Neural cell (in vitro differentiated cells): ENCODE measurements at regions not wholly inside any gene's neighbourhood (a gene's known extent, or its start where the extent isn't known, plus 50 kb on each side); places are given as distances from the start of the nearest gene placed in this dataset.

Source experiments
- H2AFZ ChIP-seq: fragments of 200-600, 300-800 bp; sonication (generic), shearing (Covaris generic); 2 replicates; pipeline ENCODE4 v1.6.0; 2014; ENCODE audit warnings: low read depth, mild to moderate bottlenecking, antibody characterized with exemption, low read length, moderate library complexity
- H3F3A ChIP-seq: fragments of 200-600 bp; shearing (Covaris generic); 2 replicates; pipeline ENCODE4 v1.6.1; 2016; ENCODE audit warnings: mild to moderate bottlenecking, moderate library complexity, mixed read lengths, antibody characterized with exemption, low read length; ENCODE audit not compliant: insufficient read depth, poor library complexity, severe bottlenecking
- H3K27ac ChIP-seq: fragments of 200-600, 300-800 bp; sonication (generic), shearing (Covaris generic); 2 replicates; pipeline ENCODE4 v1.5.1; 2014; ENCODE audit warnings: mild to moderate bottlenecking, low read length, moderate library complexity
- H3K27me3 ChIP-seq: fragments of 300-800, 200-600 bp; sonication (generic), shearing (Covaris generic); 2 replicates; pipeline ENCODE4 v1.6.0; 2014; ENCODE audit warnings: mild to moderate bottlenecking, low read depth, low read length, moderate library complexity; ENCODE audit not compliant: insufficient read depth
- H3K36me3 ChIP-seq: fragments of 300-800, 200-600 bp; sonication (generic), shearing (Covaris generic); 2 replicates; pipeline ENCODE4 v1.5.1; 2014; ENCODE audit warnings: mild to moderate bottlenecking, antibody characterized with exemption, low read length, moderate library complexity; ENCODE audit not compliant: insufficient read depth
- H3K4me2 ChIP-seq: fragments of 300-800, 200-600 bp; sonication (generic), shearing (Covaris generic); 2 replicates; pipeline ENCODE4 v1.6.0; 2014; ENCODE audit warnings: mild to moderate bottlenecking, low read length
- H3K4me3 ChIP-seq: fragments of 300-800, 200-600 bp; sonication (generic), shearing (Covaris generic); 2 replicates; pipeline ENCODE4 v1.5.1; 2014; ENCODE audit warnings: mild to moderate bottlenecking, low read length, moderate library complexity
- H3K79me2 ChIP-seq: fragments of 200-600 bp; shearing (Covaris generic); replicated peaks from 2 replicates; pipeline ENCODE4 v1.6.0; 2014; ENCODE audit warnings: mild to moderate bottlenecking, low read length, moderate library complexity; ENCODE audit not compliant: insufficient read depth
- H3K9ac ChIP-seq: fragments of 300-800, 200-600 bp; sonication (generic), shearing (Covaris generic); 2 replicates; pipeline ENCODE4 v1.6.1; 2016; ENCODE audit warnings: mild to moderate bottlenecking, low read length, mixed read lengths
- H3K9me2 ChIP-seq: fragments of 200-600 bp; shearing (Covaris generic); 2 replicates; pipeline ENCODE4 v1.6.1; 2016; ENCODE audit warnings: mild to moderate bottlenecking, low read length, mixed read lengths; ENCODE audit not compliant: insufficient read depth
- H3K9me3 ChIP-seq: fragments of 200-600, 300-800 bp; sonication (generic), shearing (Covaris generic); 2 replicates; pipeline ENCODE4 v1.6.1; 2016; ENCODE audit warnings: mild to moderate bottlenecking, mixed run types, low read length, moderate library complexity, mixed read lengths
- H4K20me1 ChIP-seq: fragments of 200-600 bp; shearing (Covaris generic); 2 replicates; pipeline ENCODE4 v1.6.1; 2016; ENCODE audit warnings: mild to moderate bottlenecking, mixed run types; ENCODE audit not compliant: insufficient read depth
- EP300 ChIP-seq: fragments of 450-650 bp; conservative IDR thresholded peaks from 2 replicates; pipeline ENCODE4 v1.6.1; 2014; ENCODE audit warnings: antibody characterized with exemption, mild to moderate bottlenecking, moderate library complexity; ENCODE audit not compliant: poor library complexity, severe bottlenecking
- EZH2 ChIP-seq: fragments of 200-600, 300-800 bp; shearing (Covaris generic), sonication (generic); IDR thresholded peaks from 2 replicates; pipeline ENCODE4 v1.6.1; 2014; ENCODE audit warnings: antibody characterized with exemption, low read length, borderline replicate concordance, mild to moderate bottlenecking; ENCODE audit not compliant: insufficient read depth, poor library complexity, severe bottlenecking
- MXI1 ChIP-seq: fragments of 450-650 bp; conservative IDR thresholded peaks from 2 replicates; pipeline ENCODE4 v1.6.1; 2014; ENCODE audit warnings: antibody characterized with exemption, mild to moderate bottlenecking; ENCODE audit not compliant: poor library complexity, severe bottlenecking
- POLR2AphosphoS5 ChIP-seq: IDR thresholded peaks from 2 replicates; pipeline ENCODE4 v1.6.1; 2012
- RAD21 ChIP-seq: fragments of 450-650 bp; conservative IDR thresholded peaks from 2 replicates; pipeline ENCODE4 v1.6.1; 2014; ENCODE audit warnings: antibody characterized with exemption, mild to moderate bottlenecking, moderate library complexity
- SMC3 ChIP-seq: fragments of 450-650 bp; conservative IDR thresholded peaks from 2 replicates; pipeline ENCODE4 v1.6.1; 2014; ENCODE audit warnings: antibody characterized with exemption, mild to moderate bottlenecking, moderate library complexity; ENCODE audit not compliant: poor library complexity
- TAF1 ChIP-seq: IDR thresholded peaks from 2 replicates; pipeline ENCODE4 v1.6.1; 2012; ENCODE audit warnings: low read depth
- TF ChIP-seq, protein P1 (sequence below): IDR thresholded peaks from 2 replicates; pipeline ENCODE4 v1.6.1; 2012; ENCODE audit warnings: borderline replicate concordance
- TF ChIP-seq, protein P2 (sequence below): fragments of 450-650 bp; IDR thresholded peaks from 2 replicates; pipeline ENCODE4 v1.5.1; 2014; ENCODE audit warnings: antibody characterized with exemption, mild to moderate bottlenecking, moderate library complexity; ENCODE audit not compliant: poor library complexity, severe bottlenecking

DNA sequence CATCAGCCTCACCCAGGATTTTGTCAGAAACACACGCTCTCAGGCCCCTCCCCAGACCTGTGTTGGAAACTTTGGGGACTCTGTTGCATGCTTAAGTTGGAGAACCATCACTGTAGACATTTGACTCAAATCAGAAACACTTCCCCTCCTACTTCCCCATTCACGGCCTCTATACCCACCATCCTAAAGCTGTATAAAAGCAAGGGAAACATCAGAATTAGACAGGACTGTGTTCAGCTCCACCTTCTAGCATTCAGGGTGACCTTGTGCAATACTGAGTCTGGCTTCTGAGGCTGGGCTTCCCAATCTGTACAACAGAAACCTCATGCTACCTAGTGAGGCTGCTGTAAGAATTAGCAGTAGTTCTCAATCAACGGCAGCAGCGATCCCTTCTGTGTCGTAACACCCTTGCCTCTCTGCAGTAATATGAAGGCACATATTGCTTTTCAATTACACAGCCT, 252.3 kb downstream of the LY86 start:
- H3K4me3 ChIP-seq, result no peak overlapping the region
- H3F3A ChIP-seq, result no peaks in the 10 kb centered on the region
- no peaks in the 10 kb centered on the region for H3K79me2 ChIP-seq
- H3K9me2 ChIP-seq, result no peaks in the 10 kb centered on the region
- no peak overlapping the region for H3K4me2 ChIP-seq
- H2AFZ ChIP-seq, result no peak overlapping the region
- H3K27me3 ChIP-seq, result no peaks in the 10 kb centered on the region
- no peaks in the 10 kb centered on the region for H4K20me1 ChIP-seq
- TF ChIP-seq, protein P1, sequence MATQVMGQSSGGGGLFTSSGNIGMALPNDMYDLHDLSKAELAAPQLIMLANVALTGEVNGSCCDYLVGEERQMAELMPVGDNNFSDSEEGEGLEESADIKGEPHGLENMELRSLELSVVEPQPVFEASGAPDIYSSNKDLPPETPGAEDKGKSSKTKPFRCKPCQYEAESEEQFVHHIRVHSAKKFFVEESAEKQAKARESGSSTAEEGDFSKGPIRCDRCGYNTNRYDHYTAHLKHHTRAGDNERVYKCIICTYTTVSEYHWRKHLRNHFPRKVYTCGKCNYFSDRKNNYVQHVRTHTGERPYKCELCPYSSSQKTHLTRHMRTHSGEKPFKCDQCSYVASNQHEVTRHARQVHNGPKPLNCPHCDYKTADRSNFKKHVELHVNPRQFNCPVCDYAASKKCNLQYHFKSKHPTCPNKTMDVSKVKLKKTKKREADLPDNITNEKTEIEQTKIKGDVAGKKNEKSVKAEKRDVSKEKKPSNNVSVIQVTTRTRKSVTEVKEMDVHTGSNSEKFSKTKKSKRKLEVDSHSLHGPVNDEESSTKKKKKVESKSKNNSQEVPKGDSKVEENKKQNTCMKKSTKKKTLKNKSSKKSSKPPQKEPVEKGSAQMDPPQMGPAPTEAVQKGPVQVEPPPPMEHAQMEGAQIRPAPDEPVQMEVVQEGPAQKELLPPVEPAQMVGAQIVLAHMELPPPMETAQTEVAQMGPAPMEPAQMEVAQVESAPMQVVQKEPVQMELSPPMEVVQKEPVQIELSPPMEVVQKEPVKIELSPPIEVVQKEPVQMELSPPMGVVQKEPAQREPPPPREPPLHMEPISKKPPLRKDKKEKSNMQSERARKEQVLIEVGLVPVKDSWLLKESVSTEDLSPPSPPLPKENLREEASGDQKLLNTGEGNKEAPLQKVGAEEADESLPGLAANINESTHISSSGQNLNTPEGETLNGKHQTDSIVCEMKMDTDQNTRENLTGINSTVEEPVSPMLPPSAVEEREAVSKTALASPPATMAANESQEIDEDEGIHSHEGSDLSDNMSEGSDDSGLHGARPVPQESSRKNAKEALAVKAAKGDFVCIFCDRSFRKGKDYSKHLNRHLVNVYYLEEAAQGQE, result no peak
- TF ChIP-seq POLR2AphosphoS5, result no peak
- no peak overlapping the region for H3K27ac ChIP-seq
- no peaks in the 10 kb centered on the region for H3K9me3 ChIP-seq
- H3K9ac ChIP-seq, result no peak overlapping the region
- H3K36me3 ChIP-seq, result no peaks in the 10 kb centered on the region

DNA sequence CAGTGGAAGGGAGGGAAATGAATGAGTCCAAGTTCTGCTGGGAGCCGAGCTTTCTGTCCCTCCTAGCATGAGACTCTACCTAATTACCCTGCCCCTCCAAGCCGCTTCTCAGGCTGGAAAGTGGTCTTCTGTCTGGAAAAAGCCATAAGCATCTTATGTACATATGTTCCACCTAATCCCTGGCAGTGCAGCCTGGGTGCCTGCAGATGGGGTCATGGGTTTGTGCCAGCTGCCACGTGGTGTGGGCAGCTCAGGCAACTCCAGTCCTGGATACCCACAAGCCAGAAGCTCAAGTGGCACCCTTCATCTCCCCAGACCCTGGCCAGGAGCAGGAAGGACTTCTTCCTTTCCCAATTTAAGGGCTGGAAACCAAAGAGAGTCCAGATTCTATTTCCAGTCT, 253.1 kb downstream of the LY86 start:
- Histone ChIP-seq H4K20me1 (no peaks in the 10 kb centered on the region), H3K9ac (no peak overlapping the region), H3F3A (no peaks in the 10 kb centered on the region), H2AFZ (no peak overlapping the region), H3K9me3 (no peaks in the 10 kb centered on the region), H3K27ac (no peak overlapping the region), H3K4me2 (no peak overlapping the region), H3K79me2 (no peaks in the 10 kb centered on the region), H3K27me3 (no peaks in the 10 kb centered on the region), H3K4me3 (no peak overlapping the region), H3K9me2 (no peaks in the 10 kb centered on the region), H3K36me3 (no peaks in the 10 kb centered on the region)
- no peak for TF ChIP-seq TAF1
- no peak for TF ChIP-seq EZH2
- no peak for TF ChIP-seq EP300
- TF ChIP-seq MXI1, result no peak
- TF ChIP-seq, protein P2, sequence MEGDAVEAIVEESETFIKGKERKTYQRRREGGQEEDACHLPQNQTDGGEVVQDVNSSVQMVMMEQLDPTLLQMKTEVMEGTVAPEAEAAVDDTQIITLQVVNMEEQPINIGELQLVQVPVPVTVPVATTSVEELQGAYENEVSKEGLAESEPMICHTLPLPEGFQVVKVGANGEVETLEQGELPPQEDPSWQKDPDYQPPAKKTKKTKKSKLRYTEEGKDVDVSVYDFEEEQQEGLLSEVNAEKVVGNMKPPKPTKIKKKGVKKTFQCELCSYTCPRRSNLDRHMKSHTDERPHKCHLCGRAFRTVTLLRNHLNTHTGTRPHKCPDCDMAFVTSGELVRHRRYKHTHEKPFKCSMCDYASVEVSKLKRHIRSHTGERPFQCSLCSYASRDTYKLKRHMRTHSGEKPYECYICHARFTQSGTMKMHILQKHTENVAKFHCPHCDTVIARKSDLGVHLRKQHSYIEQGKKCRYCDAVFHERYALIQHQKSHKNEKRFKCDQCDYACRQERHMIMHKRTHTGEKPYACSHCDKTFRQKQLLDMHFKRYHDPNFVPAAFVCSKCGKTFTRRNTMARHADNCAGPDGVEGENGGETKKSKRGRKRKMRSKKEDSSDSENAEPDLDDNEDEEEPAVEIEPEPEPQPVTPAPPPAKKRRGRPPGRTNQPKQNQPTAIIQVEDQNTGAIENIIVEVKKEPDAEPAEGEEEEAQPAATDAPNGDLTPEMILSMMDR, result no peak
- no peak for TF ChIP-seq RAD21
- TF ChIP-seq, protein P1, result no peak
- no peak for TF ChIP-seq SMC3
- TF ChIP-seq POLR2AphosphoS5, result no peak
